Caco-2 (cell line): ENCODE measurements at regions not wholly inside any gene's neighbourhood (a gene's known extent, or its start where the extent isn't known, plus 50 kb on each side); places are given as distances from the start of the nearest gene placed in this dataset.

Experiments
- BruUV-seq: library from RNA; stranded (reverse); fragments of 400-500 nt; replicated peaks from 2 replicates; lab custom pipeline; 2021; lab: Mats Ljungman, UMichigan
- CTCF ChIA-PET: fragments of 300-600 bp; sonication (Branson Sonifier 250); formaldehyde crosslinking; loops from one replicate; lab custom pipeline; 2022; ENCODE audit warnings: antibody characterized with exemption; lab: Charles Lee
- POLR2A ChIA-PET: fragments of 300-600 bp; sonication (Branson Sonifier 250); formaldehyde crosslinking; loops from one replicate; lab custom pipeline; 2022; ENCODE audit warnings: antibody characterized with exemption; lab: Charles Lee
- DNase-seq, 2 experiments: peaks; one replicate each; pipeline versions ENCODE4 v3.0.0 to v3.0.0-alpha.2; 2020 to 2022
- H3K27me3 ChIP-seq: replicated peaks from 2 replicates; pipeline ENCODE4 v1.6.0; 2011; ENCODE audit warnings: low read length; ENCODE audit not compliant: control insufficient read depth, insufficient read depth
- H3K36me3 ChIP-seq: 2 replicates; pipeline ENCODE4 v1.5.1; 2011; ENCODE audit warnings: low read length; ENCODE audit not compliant: control insufficient read depth, insufficient read depth
- H3K4me1 ChIP-seq: fragments of 250-450 bp; sonication (Bioruptor Pico); 2 replicates; pipeline ENCODE4 v1.5.1; 2020; ENCODE audit warnings: mild to moderate bottlenecking
- H3K4me3 ChIP-seq: 2 replicates; pipeline ENCODE4 v1.5.1; 2011; ENCODE audit warnings: low read depth, mild to moderate bottlenecking, control low read depth, low read length
- H3K9me3 ChIP-seq: fragments of 250-450 bp; sonication (Bioruptor Pico); 2 replicates; pipeline ENCODE4 v1.5.1; 2020; ENCODE audit warnings: mild to moderate bottlenecking, moderate library complexity
- H3K27ac Mint-ChIP-seq: one replicate; pipeline ENCODE4 v1.8.0; 2022; ENCODE audit warnings: mixed read lengths; ENCODE audit not compliant: unreplicated experiment
- H3K27me3 Mint-ChIP-seq: one replicate; pipeline ENCODE4 v1.8.0; 2022; ENCODE audit warnings: mixed read lengths; ENCODE audit not compliant: insufficient read depth, unreplicated experiment
- H3K36me3 Mint-ChIP-seq: one replicate; pipeline ENCODE4 v1.8.0; 2022; ENCODE audit warnings: mild to moderate bottlenecking, mixed read lengths; ENCODE audit not compliant: insufficient read depth, unreplicated experiment
- H3K4me1 Mint-ChIP-seq: one replicate; pipeline ENCODE4 v1.8.0; 2022; ENCODE audit warnings: low read depth, mixed read lengths; ENCODE audit not compliant: unreplicated experiment
- H3K4me3 Mint-ChIP-seq: one replicate; pipeline ENCODE4 v1.8.0; 2022; ENCODE audit warnings: mild to moderate bottlenecking, moderate library complexity, mixed read lengths; ENCODE audit not compliant: unreplicated experiment
- H3K9me3 Mint-ChIP-seq: one replicate; pipeline ENCODE4 v1.8.0; 2022; ENCODE audit warnings: mixed read lengths; ENCODE audit not compliant: unreplicated experiment
- intact Hi-C: fragments of 100-400 bp; cut with micrococcal nuclease; formaldehyde crosslinking; loops from one replicate; pipeline ENCODE4 v1.10.0; 2022; ENCODE audit not compliant: unreplicated experiment
- TF ChIP-seq, protein P1 (sequence below), 2 experiments: fragments of 200-600 bp in 1 of 2; IDR thresholded peaks; 1 replicate in 1 of 2; 2 replicates in 1 of 2; pipeline versions ENCODE4 v1.5.1 to v1.8.0; 2011 to 2022; ENCODE audit warnings: antibody characterized with exemption in 1 of 2, control low read depth in 1 of 2, inconsistent platforms in 1 of 2, low read depth in 1 of 2, low read length in 1 of 2, mild to moderate bottlenecking in 1 of 2, moderate library complexity in 1 of 2; ENCODE audit not compliant: insufficient read depth in 1 of 2, severe bottlenecking in 1 of 2, unreplicated experiment in 1 of 2

DNA sequence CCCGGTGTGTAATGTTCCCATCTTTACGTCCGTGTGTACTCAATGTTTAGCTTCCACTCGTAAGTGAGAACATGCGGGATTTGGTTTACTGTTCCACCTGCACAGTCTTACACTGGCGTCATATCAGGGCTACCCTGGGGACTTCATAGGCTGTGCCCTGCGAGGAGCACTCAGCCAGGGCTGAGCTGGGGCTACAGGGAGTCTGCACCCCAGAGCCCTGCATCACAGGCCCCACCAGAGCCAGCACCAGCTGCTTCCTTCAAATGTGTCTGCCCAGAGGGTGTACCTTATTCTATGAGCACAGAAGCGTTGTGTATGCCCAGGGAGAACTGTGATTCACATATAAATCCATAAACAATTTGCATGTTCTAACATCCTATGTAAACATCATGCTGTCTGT lies 277.1 kb downstream of the TCERG1L start:
- intact Hi-C loops, result no loop called here
- Mint-ChIP-seq H3K27me3 (peaks cover 7% of the 10 kb centered on the region), H3K36me3 (no peaks in the 10 kb centered on the region), H3K4me3 (no peak overlapping the region), H3K27ac (no peak overlapping the region), H3K9me3 (peaks cover 3% of the 10 kb centered on the region), H3K4me1 (no peaks in the 10 kb centered on the region)
- Histone ChIP-seq H3K27me3 (no peaks in the 10 kb centered on the region), H3K4me1 (no peaks in the 10 kb centered on the region), H3K36me3 (no peaks in the 10 kb centered on the region), H3K9me3 (no peaks in the 10 kb centered on the region), H3K4me3 (no peak overlapping the region)
- ChIA-PET POLR2A (no interaction called here), CTCF (interaction anchor here (0.6 kb wide), 1 partner anchor 467 kb away, joined by 3 read pairs; no protein-coding TSS in a partner anchor)
- no peak for DNase-seq
- TF ChIP-seq, protein P1, sequence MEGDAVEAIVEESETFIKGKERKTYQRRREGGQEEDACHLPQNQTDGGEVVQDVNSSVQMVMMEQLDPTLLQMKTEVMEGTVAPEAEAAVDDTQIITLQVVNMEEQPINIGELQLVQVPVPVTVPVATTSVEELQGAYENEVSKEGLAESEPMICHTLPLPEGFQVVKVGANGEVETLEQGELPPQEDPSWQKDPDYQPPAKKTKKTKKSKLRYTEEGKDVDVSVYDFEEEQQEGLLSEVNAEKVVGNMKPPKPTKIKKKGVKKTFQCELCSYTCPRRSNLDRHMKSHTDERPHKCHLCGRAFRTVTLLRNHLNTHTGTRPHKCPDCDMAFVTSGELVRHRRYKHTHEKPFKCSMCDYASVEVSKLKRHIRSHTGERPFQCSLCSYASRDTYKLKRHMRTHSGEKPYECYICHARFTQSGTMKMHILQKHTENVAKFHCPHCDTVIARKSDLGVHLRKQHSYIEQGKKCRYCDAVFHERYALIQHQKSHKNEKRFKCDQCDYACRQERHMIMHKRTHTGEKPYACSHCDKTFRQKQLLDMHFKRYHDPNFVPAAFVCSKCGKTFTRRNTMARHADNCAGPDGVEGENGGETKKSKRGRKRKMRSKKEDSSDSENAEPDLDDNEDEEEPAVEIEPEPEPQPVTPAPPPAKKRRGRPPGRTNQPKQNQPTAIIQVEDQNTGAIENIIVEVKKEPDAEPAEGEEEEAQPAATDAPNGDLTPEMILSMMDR (IDR thresholded peaks at IDR 0.05; ENCODE audit: insufficient read depth in 1 of 2, low read depth in 1 of 2, low read length in 1 of 2, severe bottlenecking in 1 of 2, unreplicated experiment in 1 of 2), result no peak
- no TSS peak for BruUV-seq

DNA sequence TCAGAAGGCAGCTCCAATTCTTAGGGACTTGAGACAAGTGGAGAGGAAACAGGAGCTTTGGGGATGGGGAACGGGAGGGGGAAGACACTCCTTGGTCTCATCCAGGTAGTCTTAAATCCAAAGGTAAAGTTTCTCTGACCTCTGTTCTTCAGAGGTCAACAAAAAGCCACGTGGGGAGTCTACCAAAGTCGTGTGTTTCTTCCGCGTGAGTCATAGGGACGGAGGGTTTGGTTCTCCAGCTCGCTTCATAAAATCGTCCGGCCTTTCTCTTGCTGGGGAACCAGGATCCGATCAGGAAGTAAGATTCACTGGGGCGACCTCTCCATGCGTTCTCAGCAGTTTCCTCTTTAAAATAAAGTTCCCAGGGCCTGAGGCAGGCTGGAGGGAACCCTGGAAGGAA lies 275.7 kb downstream of the TCERG1L start:
- Mint-ChIP-seq H3K27me3 (peaks cover 7% of the 10 kb centered on the region), H3K4me1 (no peaks in the 10 kb centered on the region), H3K9me3 (peaks cover 17% of the 10 kb centered on the region), H3K4me3 (no peak overlapping the region), H3K36me3 (no peaks in the 10 kb centered on the region), H3K27ac (no peak overlapping the region)
- H3K4me1 ChIP-seq, result no peaks in the 10 kb centered on the region
- ChIA-PET POLR2A (no interaction called here), CTCF (no interaction called here)
- no peak for DNase-seq
- TF ChIP-seq, protein P1 (IDR thresholded peaks at IDR 0.05; ENCODE audit: insufficient read depth in 1 of 2, low read depth in 1 of 2, low read length in 1 of 2, severe bottlenecking in 1 of 2, unreplicated experiment in 1 of 2), result no peak
- H3K4me3 ChIP-seq, result no peak overlapping the region
- no TSS peak for BruUV-seq
- H3K27me3 ChIP-seq, result no peaks in the 10 kb centered on the region
- no peaks in the 10 kb centered on the region for H3K36me3 ChIP-seq
- intact Hi-C loops, result no loop called here
- H3K9me3 ChIP-seq, result no peaks in the 10 kb centered on the region

DNA sequence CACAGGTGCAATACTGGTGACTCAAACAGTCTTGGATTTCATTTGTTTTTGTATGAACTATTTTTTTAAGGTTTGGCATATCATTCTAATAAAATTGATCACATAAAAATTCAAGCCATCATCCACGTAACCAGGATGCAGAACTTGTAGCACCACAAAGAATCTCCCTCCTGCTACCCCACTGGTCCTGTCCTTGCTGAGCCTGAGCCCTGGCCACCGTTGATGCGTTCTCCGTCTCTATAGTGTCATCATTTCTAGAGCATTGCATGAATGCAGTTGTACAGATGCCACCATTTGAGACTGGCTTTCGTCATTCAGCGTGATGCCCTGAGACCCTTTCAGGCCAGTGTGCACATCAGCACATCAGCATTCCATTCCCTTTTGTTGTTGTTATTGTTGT lies 273.5 kb downstream of the TCERG1L start:
- Histone ChIP-seq H3K36me3 (no peaks in the 10 kb centered on the region), H3K4me1 (no peaks in the 10 kb centered on the region), H3K27me3 (no peaks in the 10 kb centered on the region), H3K4me3 (no peak overlapping the region), H3K9me3 (no peaks in the 10 kb centered on the region)
- intact Hi-C loops, result no loop called here
- Mint-ChIP-seq H3K4me1 (no peaks in the 10 kb centered on the region), H3K36me3 (no peaks in the 10 kb centered on the region), H3K4me3 (no peak overlapping the region), H3K9me3 (peaks cover 21% of the 10 kb centered on the region), H3K27ac (no peak overlapping the region), H3K27me3 (peaks cover 7% of the 10 kb centered on the region)
- ChIA-PET CTCF (no interaction called here), POLR2A (no interaction called here)
- no TSS peak for BruUV-seq
- TF ChIP-seq, protein P1 (IDR thresholded peaks at IDR 0.05; ENCODE audit: insufficient read depth in 1 of 2, low read depth in 1 of 2, low read length in 1 of 2, severe bottlenecking in 1 of 2, unreplicated experiment in 1 of 2), result no peak
- no peak for DNase-seq
